Testis (tissue), 2 donors: ENCODE measurements at regions not wholly inside any gene's neighbourhood (a gene's known extent, or its start where the extent isn't known, plus 50 kb on each side); places are given as distances from the start of the nearest gene placed in this dataset.

ENCODE experiments used
- CTCF ChIP-seq, 3 experiments: fragments of 450-650 bp in 2 of 3; fragments of 200-600 bp in 1 of 3; sonication (generic) in 1 of 3; IDR thresholded peaks; one replicate each; pipeline ENCODE4 v1.5.1; 2016 to 2019; ENCODE audit warnings: antibody characterized with exemption in 3 of 3, mild to moderate bottlenecking in 2 of 3, moderate library complexity in 1 of 3
- POLR2A ChIP-seq: fragments of 450-650 bp; IDR thresholded peaks from one replicate; pipeline ENCODE4 v1.6.1; 2017; ENCODE audit warnings: antibody characterized with exemption, mild to moderate bottlenecking, moderate library complexity

- TF ChIP-seq CTCF (IDR thresholded peaks at IDR 0.05) (no peak), POLR2A (no peak)
These were observed 76.0 kb upstream of the ATF3 start for GRCh38 chr1:212532469-212533147.
